ENCODE measurements at regions not wholly inside any gene's neighbourhood (a gene's known extent, or its start where the extent isn't known, plus 50 kb on each side); places are given as distances from the start of the nearest gene placed in this dataset.
"Not testable (repeated sequence)": the region's sequence is repeated elsewhere in the genome, so short reads cannot be mapped to it uniquely, and the experiment has no call there.

- no peak for TF ChIP-seq EZH2 (IDR thresholded peaks at IDR 0.05; ENCODE audit: borderline replicate concordance)
- no peak for TF ChIP-seq CTCF (IDR thresholded peaks at IDR 0.05; ENCODE audit: poor library complexity)
- no peak for TF ChIP-seq EZH2phosphoT487 (IDR thresholded peaks at IDR 0.05; ENCODE audit: low read depth, severe bottlenecking, unreplicated experiment)
- 80% methylated on average over 2 of the region's 2 CpGs for WGBS (ENCODE audit: low lambda C conversion rate, missing lambda C conversion rate)
- no peak for DNase-seq (ENCODE audit: low spot score)
- Histone ChIP-seq H3K36me3 (replicated peaks; ENCODE audit: insufficient read depth, low read depth) (no peaks in the 10 kb centered on the region), H3K4me1 (ENCODE audit: insufficient read depth) (no peaks in the 10 kb centered on the region), H3K9me3 (ENCODE audit: low read depth) (no peaks in the 10 kb centered on the region), H3K27ac (no peak overlapping the region), H3K79me2 (no peaks in the 10 kb centered on the region), H3K4me3 (no peak overlapping the region), H3K9me2 (replicated peaks; ENCODE audit: insufficient read depth) (no peaks in the 10 kb centered on the region), H3K27me3 (no peaks in the 10 kb centered on the region), H3K4me2 (no peak overlapping the region), H2AFZ (no peak overlapping the region), H4K20me1 (ENCODE audit: insufficient read depth, poor library complexity, severe bottlenecking) (no peaks in the 10 kb centered on the region)
Observed at GRCh38 chr13:64127192-64127591, 2711.5 kb upstream of the PCDH20 start.

- not testable (repeated sequence) for H4K20me1 ChIP-seq (ENCODE audit: insufficient read depth, poor library complexity, severe bottlenecking); H3K4me3 ChIP-seq; DNase-seq (ENCODE audit: low spot score); H3K36me3 ChIP-seq (replicated peaks; ENCODE audit: insufficient read depth, low read depth); H3K27me3 ChIP-seq; H3K27ac ChIP-seq; H3K4me2 ChIP-seq; H3K9me2 ChIP-seq (replicated peaks; ENCODE audit: insufficient read depth); H3K4me1 ChIP-seq (ENCODE audit: insufficient read depth); H3K79me2 ChIP-seq; H2AFZ ChIP-seq; H3K9me3 ChIP-seq (ENCODE audit: low read depth)
- WGBS (ENCODE audit: low lambda C conversion rate, missing lambda C conversion rate), result 94% methylated on average over 16 of the region's 16 CpGs
Observed at GRCh38 chr13:64121023-64121709, 2705.5 kb upstream of the PCDH20 start.

GRCh38 chr13:64099994-64100393 is 2684.3 kb upstream of the PCDH20 start:
- no peak for TF ChIP-seq EZH2 (IDR thresholded peaks at IDR 0.05; ENCODE audit: borderline replicate concordance)
- Histone ChIP-seq H3K79me2 (no peaks in the 10 kb centered on the region), H3K4me2 (no peak overlapping the region), H3K4me3 (no peak overlapping the region), H3K27me3 (no peaks in the 10 kb centered on the region), H3K9me2 (replicated peaks; ENCODE audit: insufficient read depth) (no peaks in the 10 kb centered on the region), H3K27ac (no peak overlapping the region), H4K20me1 (ENCODE audit: insufficient read depth, poor library complexity, severe bottlenecking) (no peaks in the 10 kb centered on the region), H3K9me3 (ENCODE audit: low read depth) (no peaks in the 10 kb centered on the region), H3K4me1 (ENCODE audit: insufficient read depth) (no peaks in the 10 kb centered on the region), H2AFZ (no peak overlapping the region), H3K36me3 (replicated peaks; ENCODE audit: insufficient read depth, low read depth) (no peaks in the 10 kb centered on the region)
- WGBS (ENCODE audit: low lambda C conversion rate, missing lambda C conversion rate), result 72% methylated on average over 2 of the region's 2 CpGs
- DNase-seq (ENCODE audit: low spot score), result no peak

- H3K27me3 ChIP-seq, result no peaks in the 10 kb centered on the region
Observed at GRCh38 chr13:64090311-64090710, 2674.7 kb upstream of the PCDH20 start.

GRCh38 chr13:64088491-64088890 is 2672.8 kb upstream of the PCDH20 start:
- Histone ChIP-seq H3K36me3 (replicated peaks; ENCODE audit: insufficient read depth, low read depth) (no peaks in the 10 kb centered on the region), H3K27ac (no peak overlapping the region), H3K27me3 (no peaks in the 10 kb centered on the region), H3K79me2 (no peaks in the 10 kb centered on the region), H3K4me1 (ENCODE audit: insufficient read depth) (no peaks in the 10 kb centered on the region), H3K4me2 (no peak overlapping the region), H3K4me3 (no peak overlapping the region), H4K20me1 (ENCODE audit: insufficient read depth, poor library complexity, severe bottlenecking) (no peaks in the 10 kb centered on the region), H3K9me2 (replicated peaks; ENCODE audit: insufficient read depth) (no peaks in the 10 kb centered on the region), H2AFZ (no peak overlapping the region), H3K9me3 (ENCODE audit: low read depth) (no peaks in the 10 kb centered on the region)
- WGBS (ENCODE audit: low lambda C conversion rate, missing lambda C conversion rate), result 86% methylated on average over 2 of the region's 2 CpGs
- no peak for DNase-seq (ENCODE audit: low spot score)
- TF ChIP-seq EZH2 (IDR thresholded peaks at IDR 0.05; ENCODE audit: borderline replicate concordance) (no peak), CTCF (IDR thresholded peaks at IDR 0.05; ENCODE audit: poor library complexity) (no peak), EZH2phosphoT487 (IDR thresholded peaks at IDR 0.05; ENCODE audit: low read depth, severe bottlenecking, unreplicated experiment) (no peak)

More at GRCh38 chr13:64090311-64090710, 2674.7 kb upstream of the PCDH20 start:
- Histone ChIP-seq H3K9me3 (ENCODE audit: low read depth) (no peaks in the 10 kb centered on the region), H3K27ac (no peak overlapping the region), H4K20me1 (ENCODE audit: insufficient read depth, poor library complexity, severe bottlenecking) (no peaks in the 10 kb centered on the region), H3K36me3 (replicated peaks; ENCODE audit: insufficient read depth, low read depth) (no peaks in the 10 kb centered on the region), H3K4me1 (ENCODE audit: insufficient read depth) (no peaks in the 10 kb centered on the region), H3K4me2 (no peak overlapping the region), H3K9me2 (replicated peaks; ENCODE audit: insufficient read depth) (no peaks in the 10 kb centered on the region), H3K4me3 (no peak overlapping the region), H2AFZ (no peak overlapping the region), H3K79me2 (no peaks in the 10 kb centered on the region)
- WGBS (ENCODE audit: low lambda C conversion rate, missing lambda C conversion rate), result 87% methylated on average over 3 of the region's 3 CpGs
- no peak for TF ChIP-seq EZH2phosphoT487 (IDR thresholded peaks at IDR 0.05; ENCODE audit: low read depth, severe bottlenecking, unreplicated experiment)
- no peak for TF ChIP-seq EZH2 (IDR thresholded peaks at IDR 0.05; ENCODE audit: borderline replicate concordance)
- no peak for DNase-seq (ENCODE audit: low spot score)

Data from hepatocyte (in vitro differentiated cells).